ENCODE measurements at regions not wholly inside any gene's neighbourhood (a gene's known extent, or its start where the extent isn't known, plus 50 kb on each side); places are given as distances from the start of the nearest gene placed in this dataset.
"Not testable (repeated sequence)": the region's sequence is repeated elsewhere in the genome, so short reads cannot be mapped to it uniquely, and the experiment has no call there.

DNA sequence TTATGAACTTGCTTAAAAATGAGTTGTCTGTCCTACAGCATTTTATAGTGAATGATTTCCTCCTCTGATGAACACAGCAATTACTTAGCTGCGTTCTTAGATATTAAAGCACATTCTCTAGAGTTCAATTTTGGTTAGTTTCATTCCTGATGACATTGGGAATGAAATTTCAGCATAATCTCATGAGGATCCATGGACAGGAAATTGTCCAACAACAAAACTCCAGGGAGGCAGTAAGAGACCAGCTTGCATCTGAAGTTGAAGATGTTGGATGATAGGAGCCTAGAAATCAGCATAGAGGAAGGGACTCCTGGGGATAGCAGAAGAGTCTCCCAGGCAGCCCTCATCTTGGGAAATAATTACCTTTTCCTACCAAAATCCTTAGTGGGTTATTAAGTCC is 128.7 kb upstream of the RAP1B start:
- Mint-ChIP-seq H3K4me3 (peak overlapping the region; percentile 44), H3K9me3 (peaks cover 3% of the 10 kb centered on the region), H3K27me3 (no peaks in the 10 kb centered on the region), H3K27ac (peak overlapping the region; percentile 77), H3K36me3 (ENCODE audit: low read depth) (no peaks in the 10 kb centered on the region), H3K4me1 (peaks cover 45% of the 10 kb centered on the region)
- ChIA-PET CTCF (no interaction called here), POLR2A (interaction anchor here (0.6 to 1.9 kb wide), 3 partner anchors 26 to 453 kb away, joined by 3 to 5 read pairs (median 4); partner anchors contain the start of gene RAP1B)
- ATAC-seq (ENCODE audit: low read depth) (no peak), DNase-seq (no peak)
- TF ChIP-seq, protein P1, sequence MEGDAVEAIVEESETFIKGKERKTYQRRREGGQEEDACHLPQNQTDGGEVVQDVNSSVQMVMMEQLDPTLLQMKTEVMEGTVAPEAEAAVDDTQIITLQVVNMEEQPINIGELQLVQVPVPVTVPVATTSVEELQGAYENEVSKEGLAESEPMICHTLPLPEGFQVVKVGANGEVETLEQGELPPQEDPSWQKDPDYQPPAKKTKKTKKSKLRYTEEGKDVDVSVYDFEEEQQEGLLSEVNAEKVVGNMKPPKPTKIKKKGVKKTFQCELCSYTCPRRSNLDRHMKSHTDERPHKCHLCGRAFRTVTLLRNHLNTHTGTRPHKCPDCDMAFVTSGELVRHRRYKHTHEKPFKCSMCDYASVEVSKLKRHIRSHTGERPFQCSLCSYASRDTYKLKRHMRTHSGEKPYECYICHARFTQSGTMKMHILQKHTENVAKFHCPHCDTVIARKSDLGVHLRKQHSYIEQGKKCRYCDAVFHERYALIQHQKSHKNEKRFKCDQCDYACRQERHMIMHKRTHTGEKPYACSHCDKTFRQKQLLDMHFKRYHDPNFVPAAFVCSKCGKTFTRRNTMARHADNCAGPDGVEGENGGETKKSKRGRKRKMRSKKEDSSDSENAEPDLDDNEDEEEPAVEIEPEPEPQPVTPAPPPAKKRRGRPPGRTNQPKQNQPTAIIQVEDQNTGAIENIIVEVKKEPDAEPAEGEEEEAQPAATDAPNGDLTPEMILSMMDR (IDR thresholded peaks at IDR 0.05) = no peak
- intact Hi-C loops (cut with micrococcal nuclease) = loop anchor here (2.0 kb wide), 1 partner anchor 31 kb away; no protein-coding TSS in a partner anchor

DNA sequence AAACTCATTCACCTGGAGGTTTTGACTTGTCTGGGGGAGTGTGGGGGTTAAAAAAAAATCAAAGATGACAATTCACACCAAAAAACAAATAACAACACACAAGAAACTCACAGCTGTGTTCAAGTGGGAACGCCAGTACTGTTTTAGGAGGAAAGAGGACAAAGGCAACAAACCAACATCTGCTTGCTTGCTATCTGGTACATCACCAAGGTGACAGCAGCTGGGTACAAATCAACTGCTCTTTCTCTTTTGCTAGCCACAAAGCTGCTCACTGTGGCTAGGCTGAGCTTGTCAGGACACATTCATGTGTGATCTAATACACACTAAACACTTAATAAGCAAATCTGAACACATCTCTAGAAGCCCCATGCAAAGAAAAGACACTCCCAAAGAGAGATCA is 128.0 kb upstream of the RAP1B start:
- H3K9me3 Mint-ChIP-seq = peaks cover 3% of the 10 kb centered on the region
- intact Hi-C loops (cut with micrococcal nuclease) = loop anchor here (2.0 kb wide), 1 partner anchor 32 kb away; no protein-coding TSS in a partner anchor
- H3K27me3 Mint-ChIP-seq = no peaks in the 10 kb centered on the region
- CTCF ChIA-PET = no interaction called here
- peaks cover 39% of the 10 kb centered on the region for H3K4me1 Mint-ChIP-seq
- DNase-seq (no peak), ATAC-seq (ENCODE audit: low read depth) (peak; percentile 43)
- peak overlapping the region; percentile 50 for H3K27ac Mint-ChIP-seq
- POLR2A ChIA-PET = interaction anchor here (0.6 to 1.0 kb wide), 2 partner anchors 124 to 452 kb away, joined by 4 to 5 read pairs; no protein-coding TSS in a partner anchor
- no peak overlapping the region for H3K4me3 Mint-ChIP-seq
- H3K36me3 Mint-ChIP-seq (ENCODE audit: low read depth) = no peaks in the 10 kb centered on the region
- TF ChIP-seq, protein P1 (IDR thresholded peaks at IDR 0.05) = no peak

DNA sequence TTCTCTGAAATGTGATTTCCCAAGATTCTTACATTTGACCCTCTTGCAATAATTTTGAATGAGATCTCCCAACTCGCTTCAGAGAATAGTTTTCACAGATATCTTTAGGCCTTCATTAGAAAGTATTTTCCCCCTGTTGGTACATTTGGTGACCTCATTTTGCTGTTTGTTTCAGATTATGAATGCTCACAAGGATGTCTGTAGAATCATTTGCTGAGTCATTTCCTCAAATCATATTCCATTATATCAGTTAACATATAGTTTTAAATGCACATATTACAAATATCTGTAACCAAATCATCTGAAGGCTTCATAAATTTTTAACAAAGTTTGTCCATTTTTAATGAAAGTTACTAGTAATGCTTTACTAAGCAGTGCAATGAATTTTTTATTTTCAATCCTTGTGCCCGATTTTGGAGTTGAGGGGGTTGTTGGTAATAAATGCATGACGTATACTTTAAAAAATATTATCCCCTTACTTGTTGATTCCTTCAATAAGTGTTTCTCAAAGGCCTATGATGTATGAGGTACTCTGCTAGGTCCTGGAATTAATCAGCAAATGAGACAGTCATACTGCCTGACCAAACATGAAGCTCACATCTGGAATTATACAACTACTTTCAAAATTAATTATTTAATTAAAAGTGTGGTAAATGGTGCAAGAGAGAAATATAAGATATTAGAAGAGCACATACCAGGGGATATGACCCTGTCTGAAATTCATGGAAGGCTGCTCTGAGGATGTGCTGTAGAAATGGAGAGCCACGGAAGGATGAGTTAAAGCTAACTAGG is 126.9 kb upstream of the RAP1B start:
- no peaks in the 10 kb centered on the region for H3K36me3 Mint-ChIP-seq (ENCODE audit: low read depth)
- H3K9me3 Mint-ChIP-seq = peaks cover 3% of the 10 kb centered on the region
- TF ChIP-seq, protein P1 (IDR thresholded peaks at IDR 0.05) = no peak
- H3K4me3 Mint-ChIP-seq = no peak overlapping the region
- intact Hi-C loops (cut with micrococcal nuclease) = loop anchor here (2.0 kb wide), 1 partner anchor 33 kb away; no protein-coding TSS in a partner anchor
- no peak for ATAC-seq (ENCODE audit: low read depth)
- ChIA-PET CTCF (no interaction called here), POLR2A (interaction anchor here (1.0 kb wide), 1 partner anchor 125 kb away, joined by 5 read pairs; no protein-coding TSS in a partner anchor)
- DNase-seq = no peak
- H3K27me3 Mint-ChIP-seq = no peaks in the 10 kb centered on the region
- H3K4me1 Mint-ChIP-seq = peaks cover 39% of the 10 kb centered on the region
- no peak overlapping the region for H3K27ac Mint-ChIP-seq

DNA sequence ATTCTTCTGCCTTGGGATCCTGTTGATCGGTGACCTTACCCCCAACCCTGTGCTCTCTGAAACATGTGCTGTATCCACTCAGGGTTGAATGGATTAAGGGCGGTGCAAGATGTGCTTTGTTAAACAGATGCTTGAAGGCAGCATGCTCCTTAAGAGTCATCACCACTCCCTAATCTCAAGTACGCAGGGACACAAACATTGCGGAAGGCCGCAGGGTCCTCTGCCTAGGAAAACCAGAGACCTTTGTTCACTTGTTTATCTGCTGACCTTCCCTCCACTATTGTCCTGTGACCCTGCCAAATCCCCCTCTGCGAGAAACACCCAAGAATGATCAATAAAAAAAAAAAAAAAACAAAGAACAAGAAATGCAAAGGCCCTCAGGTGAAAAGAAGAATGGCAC is 126.1 kb upstream of the RAP1B start:
- intact Hi-C loops (cut with micrococcal nuclease) = not testable (repeated sequence)

DNA sequence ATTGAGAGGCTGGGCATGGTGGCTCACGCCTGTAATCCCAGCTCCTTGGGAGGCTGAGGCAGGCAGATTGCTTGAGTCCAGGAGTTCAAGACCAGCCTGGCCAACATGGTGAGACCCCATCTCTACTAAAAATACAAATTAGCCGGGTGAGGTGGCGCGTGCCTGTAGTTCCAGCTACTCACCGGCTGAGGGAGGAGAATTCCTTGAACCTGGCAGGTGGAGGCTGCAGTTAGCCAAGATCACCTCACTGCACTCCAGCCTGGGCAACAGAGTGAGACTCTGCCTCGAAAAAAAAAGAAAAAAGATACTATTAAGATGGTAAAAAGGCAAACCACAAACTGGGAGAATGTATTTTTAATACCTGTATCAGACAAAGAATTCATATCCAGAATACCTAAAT is 124.2 kb upstream of the RAP1B start:
- POLR2A ChIA-PET; intact Hi-C loops (cut with micrococcal nuclease); CTCF ChIA-PET: not testable (repeated sequence)

More for the DNA sequence above, 126.1 kb upstream of the RAP1B start:
- H3K27me3 Mint-ChIP-seq; H3K9me3 Mint-ChIP-seq; DNase-seq; H3K4me3 Mint-ChIP-seq; H3K27ac Mint-ChIP-seq; H3K36me3 Mint-ChIP-seq (ENCODE audit: low read depth); ATAC-seq (ENCODE audit: low read depth); CTCF ChIA-PET: not testable (repeated sequence)
- peaks cover 35% of the 10 kb centered on the region for H3K4me1 Mint-ChIP-seq
- POLR2A ChIA-PET = interaction anchor here (0.6 kb wide), 1 partner anchor 117 kb away, joined by 3 read pairs; no protein-coding TSS in a partner anchor

DNA sequence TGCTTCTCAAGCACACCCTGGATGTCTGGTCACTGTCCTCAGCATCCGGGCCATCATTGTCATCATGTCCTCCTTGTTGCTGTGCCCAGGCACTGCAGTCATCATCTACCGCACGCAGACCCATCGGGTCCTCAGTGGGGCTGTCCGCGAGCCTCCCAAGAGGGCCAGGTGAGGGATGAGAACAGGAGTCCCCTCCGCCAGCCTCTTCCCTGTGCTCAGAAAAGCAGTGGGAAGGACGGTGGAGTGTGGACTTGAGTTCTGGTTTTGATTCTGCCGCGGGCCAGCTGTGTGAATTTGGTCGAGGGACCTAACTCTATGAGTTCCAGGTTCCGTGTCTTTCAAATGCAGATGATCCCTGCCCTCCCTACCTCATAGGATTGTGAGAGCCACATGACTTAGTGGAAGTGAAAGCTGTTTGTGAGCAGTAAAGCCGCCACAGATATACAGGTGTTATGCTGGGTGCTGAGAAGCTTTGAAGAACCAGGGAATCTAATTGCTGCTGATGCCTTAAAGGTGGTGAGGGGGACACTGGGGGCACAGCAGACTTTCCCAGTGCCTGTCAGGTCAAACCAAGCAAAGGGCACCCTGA is 122.9 kb upstream of the RAP1B start:
- no peaks in the 10 kb centered on the region for H3K9me3 Mint-ChIP-seq
- DNase-seq (no peak), ATAC-seq (ENCODE audit: low read depth) (no peak)
- peaks cover 6% of the 10 kb centered on the region for H3K4me1 Mint-ChIP-seq
- CTCF ChIA-PET = no interaction called here
- H3K27me3 Mint-ChIP-seq = no peaks in the 10 kb centered on the region
- TF ChIP-seq, protein P1 (IDR thresholded peaks at IDR 0.05) = no peak
- no peaks in the 10 kb centered on the region for H3K36me3 Mint-ChIP-seq (ENCODE audit: low read depth)
- POLR2A ChIA-PET = no interaction called here
- intact Hi-C loops (cut with micrococcal nuclease) = no loop called here
- no peak overlapping the region for H3K4me3 Mint-ChIP-seq
- no peak overlapping the region for H3K27ac Mint-ChIP-seq

More for the DNA sequence above, 124.2 kb upstream of the RAP1B start:
- not testable (repeated sequence) for H3K36me3 Mint-ChIP-seq (ENCODE audit: low read depth); H3K27ac Mint-ChIP-seq; ATAC-seq (ENCODE audit: low read depth); DNase-seq; H3K27me3 Mint-ChIP-seq; H3K9me3 Mint-ChIP-seq; H3K4me3 Mint-ChIP-seq
- peaks cover 20% of the 10 kb centered on the region for H3K4me1 Mint-ChIP-seq
